B cell (primary cell): ENCODE measurements at regions not wholly inside any gene's neighbourhood (a gene's known extent, or its start where the extent isn't known, plus 50 kb on each side); places are given as distances from the start of the nearest gene placed in this dataset.
A peak's percentile ranks its signal among the peaks of the same experiment; 100 is the strongest.

Source experiments
- ATAC-seq: fragments of 200-7000 bp; cut with Tn5 transposase; one replicate; pipeline ENCODE4 v1.10.0; 2021; ENCODE audit warnings: low read depth, mild to moderate bottlenecking, moderate number of reproducible peaks, moderate library complexity
- CTCF ChIA-PET: fragments of 350-600 bp; sonication (Branson Sonifier 250); formaldehyde crosslinking; loops from one replicate; lab custom pipeline; 2021; ENCODE audit warnings: antibody characterized with exemption, inconsistent platforms; lab: Charles Lee
- POLR2A ChIA-PET: fragments of 350-600 bp; sonication (Branson Sonifier 250); formaldehyde crosslinking; loops from one replicate; lab custom pipeline; 2021; ENCODE audit warnings: antibody characterized with exemption; lab: Charles Lee
- DNase-seq: peaks from one replicate; pipeline ENCODE4 v3.0.0; 2013
- H2AFZ ChIP-seq: 2 replicates; pipeline ENCODE4 v1.6.1; 2012; ENCODE audit warnings: mild to moderate bottlenecking, low read depth, low read length; ENCODE audit not compliant: insufficient read depth, poor library complexity, severe bottlenecking
- H3K27ac ChIP-seq, 2 donors: 1 replicate in 1 of 2; 2 replicates in 1 of 2; pipeline ENCODE4 v1.5.1; 2012 to 2013; ENCODE audit warnings: low read length in 2 of 2, mild to moderate bottlenecking in 2 of 2, moderate library complexity in 1 of 2
- H3K27me3 ChIP-seq, 4 experiments: fragments of 200-600 bp in 1 of 4; sonication (generic) in 1 of 4; replicated peaks in 1 of 4; 1 replicate in 2 of 4; 2 replicates in 2 of 4; pipeline versions ENCODE4 v1.6.1 to v1.7.0; 2013 to 2016; ENCODE audit warnings: low read length in 3 of 4, mild to moderate bottlenecking in 2 of 4, mixed read lengths in 1 of 4, moderate library complexity in 1 of 4; ENCODE audit not compliant: insufficient read depth in 4 of 4, control insufficient read depth in 3 of 4; ENCODE audit errors: control extremely low read depth in 1 of 4
- H3K36me3 ChIP-seq, 2 experiments: replicated peaks in 1 of 2; 1 replicate in 1 of 2; 2 replicates in 1 of 2; pipeline versions ENCODE4 v1.6.1 to v1.7.1; 2013; ENCODE audit warnings: low read length in 1 of 2; ENCODE audit not compliant: insufficient read depth in 2 of 2, control insufficient read depth in 1 of 2; ENCODE audit errors: control extremely low read depth in 1 of 2, extremely low read depth in 1 of 2
- H3K4me1 ChIP-seq, 2 donors: fragments of 200-600 bp in 1 of 2; sonication (generic) in 1 of 2; 1 replicate in 1 of 2; 2 replicates in 1 of 2; pipeline versions ENCODE4 v1.5.1 to v1.6.1; 2013 to 2017; ENCODE audit warnings: low read length in 2 of 2; ENCODE audit not compliant: control insufficient read depth in 2 of 2, insufficient read depth in 2 of 2
- H3K4me2 ChIP-seq: replicated peaks from 2 replicates; pipeline ENCODE3; 2012; ENCODE audit warnings: mild to moderate bottlenecking, low read depth, low read length; ENCODE audit not compliant: poor library complexity, severe bottlenecking
- H3K4me3 ChIP-seq, 5 experiments: fragments of 200-600 bp in 1 of 5; sonication (generic) in 1 of 5; 1 replicate in 3 of 5; 2 replicates in 2 of 5; pipeline versions ENCODE4 v1.5.1 to v1.7.0; 2011 to 2016; ENCODE audit warnings: low read length in 4 of 5, mild to moderate bottlenecking in 4 of 5, low read depth in 2 of 5, control low read depth in 1 of 5, moderate library complexity in 1 of 5; ENCODE audit not compliant: insufficient read depth in 1 of 5; ENCODE audit errors: control extremely low read depth in 1 of 5, extremely low read depth in 1 of 5
- H3K79me2 ChIP-seq: fragments of 200-600 bp; sonication (generic); one replicate; pipeline ENCODE4 v1.6.0; 2016; ENCODE audit warnings: low read length; ENCODE audit not compliant: control insufficient read depth, insufficient read depth
- H3K9ac ChIP-seq: fragments of 200-600 bp; sonication (generic); 2 replicates; pipeline ENCODE4 v1.6.1; 2017; ENCODE audit warnings: mild to moderate bottlenecking, low read length, moderate library complexity
- H3K9me3 ChIP-seq, 3 donors: one replicate each; pipeline versions ENCODE4 v1.6.1 to v1.7.1; 2013; ENCODE audit warnings: low read length in 2 of 3; ENCODE audit not compliant: control insufficient read depth in 2 of 3, insufficient read depth in 1 of 3; ENCODE audit errors: control extremely low read depth in 1 of 3
- H4K20me1 ChIP-seq: 2 replicates; pipeline ENCODE4 v1.6.0; 2012; ENCODE audit warnings: mild to moderate bottlenecking, low read length; ENCODE audit not compliant: insufficient read depth, control insufficient read depth, poor library complexity, severe bottlenecking
- H3K27ac Mint-ChIP-seq: one replicate; pipeline ENCODE4 v1.8.0; 2021; ENCODE audit warnings: mixed read lengths
- H3K27me3 Mint-ChIP-seq: one replicate; pipeline ENCODE4 v1.8.0; 2021; ENCODE audit warnings: mixed read lengths
- H3K4me1 Mint-ChIP-seq: one replicate; pipeline ENCODE4 v1.8.0; 2021; ENCODE audit warnings: mixed read lengths
- H3K4me3 Mint-ChIP-seq: one replicate; pipeline ENCODE4 v1.8.0; 2021; ENCODE audit warnings: mixed read lengths
- H3K9me3 Mint-ChIP-seq: one replicate; pipeline ENCODE4 v1.8.0; 2022; ENCODE audit warnings: mixed read lengths; ENCODE audit not compliant: insufficient read depth
- CTCF ChIP-seq: fragments of 200-600 bp; IDR thresholded peaks from one replicate; pipeline ENCODE4 v1.8.0; 2022; ENCODE audit warnings: antibody characterized with exemption, mild to moderate bottlenecking
- EZH2 ChIP-seq: IDR thresholded peaks from 2 replicates; pipeline ENCODE4 v1.6.1; 2012; ENCODE audit warnings: borderline replicate concordance, low read depth, mild to moderate bottlenecking, moderate library complexity, low read length; ENCODE audit not compliant: insufficient read depth, poor library complexity, severe bottlenecking
- WGBS: methylation state at CpG from one replicate; pipeline ENCODE4 v1.1.5; 2013; ENCODE audit warnings: missing lambda C conversion rate; ENCODE audit not compliant: insufficient coverage; 5-methylcytosine and 5-hydroxymethylcytosine counted together
- intact Hi-C: fragments of 100-400 bp; cut with micrococcal nuclease; formaldehyde crosslinking; loops from one replicate; pipeline ENCODE4 v1.10.0; 2022

- H3K36me3 ChIP-seq = no peaks in the 10 kb centered on the region
- WGBS = no CpG with 5 or more reads among the region's 6 CpGs
- H3K9ac ChIP-seq = no peak overlapping the region
- ChIA-PET CTCF (interaction anchor here (1.3 to 2.6 kb wide), 2 partner anchors 79 to 254 kb away, joined by 4 to 9 read pairs; no protein-coding TSS in a partner anchor), POLR2A (no interaction called here)
- no peak overlapping the region for H3K27ac ChIP-seq
- H3K27ac Mint-ChIP-seq = no peak overlapping the region
- no peak overlapping the region for H2AFZ ChIP-seq
- H4K20me1 ChIP-seq = no peaks in the 10 kb centered on the region
- ATAC-seq = no peak
- H3K4me1 ChIP-seq = peaks cover 11 to 31% of the 10 kb centered on the region in 2 donors
- no peak overlapping the region for H3K4me3 Mint-ChIP-seq
- no peaks in the 10 kb centered on the region for H3K27me3 ChIP-seq
- H3K9me3 Mint-ChIP-seq = no peaks in the 10 kb centered on the region
- H3K79me2 ChIP-seq = no peaks in the 10 kb centered on the region
- no peaks in the 10 kb centered on the region for H3K9me3 ChIP-seq
- peaks cover 30% of the 10 kb centered on the region for H3K4me1 Mint-ChIP-seq
- TF ChIP-seq CTCF (no peak), EZH2 (no peak)
- H3K27me3 Mint-ChIP-seq = no peaks in the 10 kb centered on the region
- no peak overlapping the region for H3K4me2 ChIP-seq
- H3K4me3 ChIP-seq = no peak overlapping the region
- intact Hi-C loops = loop anchor here (10.0 kb wide), 1 partner anchor 256 kb away; no protein-coding TSS in a partner anchor
- DNase-seq = no peak
These were observed 80.8 kb upstream of the IL12B start for GRCh38 chr5:159411115-159411514.

- TF ChIP-seq CTCF (no peak), EZH2 (no peak)
- Histone ChIP-seq H3K79me2 (no peaks in the 10 kb centered on the region), H3K4me1 (peaks cover 11 to 28% of the 10 kb centered on the region in 2 donors), H2AFZ (peak overlapping the region; percentile 24), H3K4me2 (peak overlapping the region; percentile 46), H3K9me3 (no peaks in the 10 kb centered on the region), H3K9ac (no peak overlapping the region), H4K20me1 (no peaks in the 10 kb centered on the region), H3K4me3 (no peak overlapping the region), H3K27ac (peak overlapping the region; percentile 51 to 54), H3K36me3 (no peaks in the 10 kb centered on the region), H3K27me3 (no peaks in the 10 kb centered on the region)
- H3K27me3 Mint-ChIP-seq = no peaks in the 10 kb centered on the region
- intact Hi-C loops = loop anchor here (1.0 to 10.0 kb wide), 3 partner anchors 75 to 258 kb away; no protein-coding TSS in a partner anchor
- no peaks in the 10 kb centered on the region for H3K9me3 Mint-ChIP-seq
- DNase-seq = peak; percentile 56
- H3K4me1 Mint-ChIP-seq = peaks cover 27% of the 10 kb centered on the region
- no peak overlapping the region for H3K4me3 Mint-ChIP-seq
- peak; percentile 71 for ATAC-seq
- POLR2A ChIA-PET = interaction anchor here (0.7 to 0.8 kb wide), 2 partner anchors 15 to 89 kb away, joined by 3 to 6 read pairs; no protein-coding TSS in a partner anchor
- 0% methylated on average over 2 of the region's 6 CpGs for WGBS
- H3K27ac Mint-ChIP-seq = peak overlapping the region; percentile 79
- CTCF ChIA-PET = interaction anchor here (0.6 to 2.6 kb wide), 3 partner anchors 15 to 81 kb away, joined by 3 to 9 read pairs (median 6); no protein-coding TSS in a partner anchor
These were observed 82.2 kb upstream of the IL12B start for GRCh38 chr5:159412284-159413046.
